ENCODE measurements at regions not wholly inside any gene's neighbourhood (a gene's known extent, or its start where the extent isn't known, plus 50 kb on each side); places are given as distances from the start of the nearest gene placed in this dataset.

- no peak for DNase-seq
Measured at GRCh38 chr10:33396938-33397337, 62.5 kb upstream of the NRP1 start.

GRCh38 chr10:33396279-33396678, 61.8 kb upstream of the NRP1 start:
- DNase-seq: no peak

- DNase-seq: no peak
Measured at GRCh38 chr10:33395201-33395600, 60.7 kb upstream of the NRP1 start.

- DNase-seq: no peak
Measured at GRCh38 chr10:33392706-33393105, 58.2 kb upstream of the NRP1 start.

GRCh38 chr10:33391611-33392465, 57.4 kb upstream of the NRP1 start:
- DNase-seq: no peak

GRCh38 chr10:33390046-33390445, 55.6 kb upstream of the NRP1 start:
- DNase-seq: no peak

GRCh38 chr10:33388785-33389184, 54.3 kb upstream of the NRP1 start:
- DNase-seq: no peak

GRCh38 chr10:33388382-33388781, 53.9 kb upstream of the NRP1 start:
- no peak for DNase-seq

- DNase-seq: no peak
Measured at GRCh38 chr10:33387720-33388119, 53.3 kb upstream of the NRP1 start.

- DNase-seq: no peak
Measured at GRCh38 chr10:33386926-33387325, 52.5 kb upstream of the NRP1 start.

GRCh38 chr10:33385686-33386085, 51.2 kb upstream of the NRP1 start:
- DNase-seq: no peak

- no peak for DNase-seq
Measured at GRCh38 chr10:33385015-33385414, 50.5 kb upstream of the NRP1 start.

Measured in stimulated activated CD4-positive, alpha-beta T cell treated with anti-CD3 and anti-CD28 coated beads, Interleukin-4, amount 100 ng/mL, for 4 hours (primary cell).